CD4-positive, alpha-beta T cell (primary cell): ENCODE measurements at regions not wholly inside any gene's neighbourhood (a gene's known extent, or its start where the extent isn't known, plus 50 kb on each side); places are given as distances from the start of the nearest gene placed in this dataset.

Experiments
- ATAC-seq: fragments of 200-7000 bp; cut with Tn5 transposase; one replicate; pipeline ENCODE4 v1.10.0; 2022; ENCODE audit warnings: mild to moderate bottlenecking; ENCODE audit not compliant: poor library complexity
- CTCF ChIA-PET: fragments of 350-600 bp; sonication (Branson Sonifier 250); formaldehyde crosslinking; loops from one replicate; lab custom pipeline; 2021; ENCODE audit warnings: antibody characterized with exemption, inconsistent platforms; lab: Charles Lee
- POLR2A ChIA-PET: fragments of 350-600 bp; sonication (Branson Sonifier 250); formaldehyde crosslinking; loops from one replicate; lab custom pipeline; 2021; ENCODE audit warnings: antibody characterized with exemption, inconsistent platforms; lab: Charles Lee
- DNase-seq, 14 experiments: peaks; one replicate each; pipeline ENCODE4 v3.0.0-alpha.2; 2013 to 2020; ENCODE audit warnings: mixed read lengths in 2 of 14
- H3K27ac ChIP-seq, 2 donors: one replicate each; pipeline versions ENCODE4 v1.5.1 to v1.7.0; 2013; ENCODE audit warnings: low read length in 2 of 2, low read depth in 1 of 2, mild to moderate bottlenecking in 1 of 2
- H3K27me3 ChIP-seq, 2 experiments: 1 replicate in 1 of 2; 2 replicates in 1 of 2; pipeline versions ENCODE4 v1.6.1 to v1.7.0; 2013; ENCODE audit warnings: low read length in 2 of 2, control low read depth in 1 of 2, mild to moderate bottlenecking in 1 of 2, moderate library complexity in 1 of 2; ENCODE audit not compliant: insufficient read depth in 2 of 2, control insufficient read depth in 1 of 2
- H3K36me3 ChIP-seq: one replicate; pipeline ENCODE4 v1.6.1; 2013; ENCODE audit warnings: low read length, control low read depth; ENCODE audit not compliant: insufficient read depth
- H3K4me1 ChIP-seq: one replicate; pipeline ENCODE4 v1.6.1; 2013; ENCODE audit warnings: low read length, control low read depth; ENCODE audit not compliant: insufficient read depth
- H3K4me3 ChIP-seq: one replicate; pipeline ENCODE4 v1.5.1; 2013; ENCODE audit warnings: mild to moderate bottlenecking, low read length, moderate library complexity
- H3K9me3 ChIP-seq, 2 experiments: 1 replicate in 1 of 2; 2 replicates in 1 of 2; pipeline versions ENCODE4 v1.6.1 to v1.7.0; 2013; ENCODE audit warnings: low read length in 2 of 2, mild to moderate bottlenecking in 2 of 2, control low read depth in 1 of 2, moderate library complexity in 1 of 2; ENCODE audit not compliant: control insufficient read depth in 1 of 2, insufficient read depth in 1 of 2
- H3K27ac Mint-ChIP-seq: one replicate; pipeline ENCODE4 v1.8.0; 2020; ENCODE audit warnings: mixed read lengths
- H3K27me3 Mint-ChIP-seq: one replicate; pipeline ENCODE4 v1.8.0; 2021; ENCODE audit warnings: mixed read lengths
- H3K36me3 Mint-ChIP-seq: one replicate; pipeline ENCODE4 v1.8.0; 2021; ENCODE audit warnings: low read depth, mixed read lengths
- H3K4me1 Mint-ChIP-seq: one replicate; pipeline ENCODE4 v1.8.0; 2021; ENCODE audit warnings: low read depth, mixed read lengths
- H3K4me3 Mint-ChIP-seq: one replicate; pipeline ENCODE4 v1.8.0; 2020; ENCODE audit warnings: mild to moderate bottlenecking, mixed read lengths
- H3K9me3 Mint-ChIP-seq: one replicate; pipeline ENCODE4 v1.8.0; 2020; ENCODE audit warnings: mixed read lengths
- intact Hi-C, 2 experiments: fragments of 100-400 bp; cut with DNase I in 1 of 2; cut with micrococcal nuclease in 1 of 2; formaldehyde crosslinking; loops; one replicate each; pipeline versions ENCODE4 v1.15.1 to v1.9.0; 2023 to 2025; cut with DNase I, micrococcal nuclease
- TF ChIP-seq, protein P1 (sequence below): fragments of 200-600 bp; IDR thresholded peaks from one replicate; pipeline ENCODE4 v1.8.0; 2022; ENCODE audit warnings: antibody characterized with exemption, mild to moderate bottlenecking

DNA sequence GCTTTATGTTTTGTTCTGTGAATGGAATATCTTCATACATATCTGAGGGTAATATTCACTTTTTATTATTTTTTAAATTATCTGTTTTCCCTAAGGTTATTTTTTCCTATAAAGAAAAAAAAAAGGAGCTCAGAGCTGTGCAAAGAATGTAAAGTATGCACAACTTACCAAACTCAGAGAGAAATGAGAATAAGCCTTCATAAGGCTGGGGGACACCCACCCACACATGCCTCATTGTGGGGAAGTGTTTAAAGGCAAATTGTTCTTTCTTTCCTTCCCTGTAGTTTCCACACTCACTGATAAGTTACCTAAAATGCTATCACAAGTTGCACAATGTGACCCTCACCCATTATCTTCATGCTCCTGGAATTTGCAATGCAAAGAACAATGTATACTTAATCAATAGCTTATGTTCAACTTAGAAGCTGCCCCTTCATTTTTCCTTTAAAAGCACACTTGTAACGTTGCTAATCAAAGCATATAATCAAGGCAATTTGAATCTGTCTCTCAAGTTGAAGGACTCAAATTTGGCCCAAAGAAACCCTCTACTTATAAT is 108.1 kb downstream of the GNAT3 start:
- Mint-ChIP-seq H3K4me3 (no peak overlapping the region), H3K27me3 (no peaks in the 10 kb centered on the region), H3K27ac (no peak overlapping the region), H3K4me1 (no peaks in the 10 kb centered on the region), H3K9me3 (no peaks in the 10 kb centered on the region), H3K36me3 (no peaks in the 10 kb centered on the region)
- DNase-seq (no peak), ATAC-seq (no peak)
- Histone ChIP-seq H3K4me3 (no peak overlapping the region), H3K9me3 (peaks cover 0 to 3% of the 10 kb centered on the region in 2 experiments), H3K27me3 (no peaks in the 10 kb centered on the region), H3K27ac (no peak overlapping the region), H3K4me1 (no peaks in the 10 kb centered on the region), H3K36me3 (no peaks in the 10 kb centered on the region)
- CTCF ChIA-PET, result no interaction called here
- POLR2A ChIA-PET, result no interaction called here
- TF ChIP-seq, protein P1, sequence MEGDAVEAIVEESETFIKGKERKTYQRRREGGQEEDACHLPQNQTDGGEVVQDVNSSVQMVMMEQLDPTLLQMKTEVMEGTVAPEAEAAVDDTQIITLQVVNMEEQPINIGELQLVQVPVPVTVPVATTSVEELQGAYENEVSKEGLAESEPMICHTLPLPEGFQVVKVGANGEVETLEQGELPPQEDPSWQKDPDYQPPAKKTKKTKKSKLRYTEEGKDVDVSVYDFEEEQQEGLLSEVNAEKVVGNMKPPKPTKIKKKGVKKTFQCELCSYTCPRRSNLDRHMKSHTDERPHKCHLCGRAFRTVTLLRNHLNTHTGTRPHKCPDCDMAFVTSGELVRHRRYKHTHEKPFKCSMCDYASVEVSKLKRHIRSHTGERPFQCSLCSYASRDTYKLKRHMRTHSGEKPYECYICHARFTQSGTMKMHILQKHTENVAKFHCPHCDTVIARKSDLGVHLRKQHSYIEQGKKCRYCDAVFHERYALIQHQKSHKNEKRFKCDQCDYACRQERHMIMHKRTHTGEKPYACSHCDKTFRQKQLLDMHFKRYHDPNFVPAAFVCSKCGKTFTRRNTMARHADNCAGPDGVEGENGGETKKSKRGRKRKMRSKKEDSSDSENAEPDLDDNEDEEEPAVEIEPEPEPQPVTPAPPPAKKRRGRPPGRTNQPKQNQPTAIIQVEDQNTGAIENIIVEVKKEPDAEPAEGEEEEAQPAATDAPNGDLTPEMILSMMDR, result no peak
- intact Hi-C loops, result no loop called here

- Histone ChIP-seq H3K27ac (no peak overlapping the region), H3K27me3 (no peaks in the 10 kb centered on the region), H3K4me1 (no peaks in the 10 kb centered on the region), H3K4me3 (no peak overlapping the region), H3K36me3 (no peaks in the 10 kb centered on the region), H3K9me3 (peaks cover 0 to 3% of the 10 kb centered on the region in 2 experiments)
- TF ChIP-seq, protein P1, result no peak
- DNase-seq (no peak), ATAC-seq (no peak)
- H3K36me3 Mint-ChIP-seq, result no peaks in the 10 kb centered on the region
- intact Hi-C loops, result no loop called here
- no peaks in the 10 kb centered on the region for H3K27me3 Mint-ChIP-seq
- no peaks in the 10 kb centered on the region for H3K4me1 Mint-ChIP-seq
- H3K9me3 Mint-ChIP-seq, result no peaks in the 10 kb centered on the region
- no peak overlapping the region for H3K4me3 Mint-ChIP-seq
- ChIA-PET POLR2A (no interaction called here), CTCF (no interaction called here)
- H3K27ac Mint-ChIP-seq, result no peak overlapping the region
Measured at GRCh38 chr7:80401708-80402107, 110.2 kb downstream of the GNAT3 start.

DNA sequence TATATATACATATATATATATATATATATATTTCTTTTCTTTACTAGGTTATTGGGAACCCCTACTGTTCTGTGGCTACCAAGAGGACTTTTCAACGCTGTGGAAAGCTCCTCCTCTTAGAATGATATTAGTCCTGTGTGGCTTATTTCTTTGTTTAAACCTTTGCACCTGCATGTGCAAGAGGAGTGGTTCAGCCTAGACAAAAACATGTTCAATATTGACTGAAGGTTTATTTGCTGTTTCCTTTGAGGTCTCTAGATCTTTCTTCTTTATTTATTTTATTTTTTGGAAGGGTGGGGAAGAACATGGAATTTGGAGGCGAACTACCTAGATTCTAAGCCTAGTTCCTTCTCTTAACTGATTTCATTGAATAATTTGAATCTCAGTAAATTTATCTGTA is 118.1 kb downstream of the GNAT3 start:
- ChIA-PET POLR2A (no interaction called here), CTCF (no interaction called here)
- no peaks in the 10 kb centered on the region for H3K27me3 ChIP-seq
- no peaks in the 10 kb centered on the region for H3K9me3 Mint-ChIP-seq
- H3K27me3 Mint-ChIP-seq, result no peaks in the 10 kb centered on the region
- H3K9me3 ChIP-seq, result no peaks in the 10 kb centered on the region
- H3K4me1 Mint-ChIP-seq, result no peaks in the 10 kb centered on the region
- intact Hi-C loops, result loop anchor here (2.0 to 10.0 kb wide), 5 partner anchors 259 to 333 kb away; partner anchors contain the start of gene GNAI1 (in 1 of the 2)
- no peak overlapping the region for H3K4me3 ChIP-seq
- H3K27ac ChIP-seq, result no peak overlapping the region
- TF ChIP-seq, protein P1, result no peak
- H3K36me3 ChIP-seq, result no peaks in the 10 kb centered on the region
- H3K36me3 Mint-ChIP-seq, result no peaks in the 10 kb centered on the region
- ATAC-seq (no peak), DNase-seq (no peak)
- no peak overlapping the region for H3K27ac Mint-ChIP-seq
- no peak overlapping the region for H3K4me3 Mint-ChIP-seq
- no peaks in the 10 kb centered on the region for H3K4me1 ChIP-seq
